GM18867 (cell line): ENCODE measurements at regions not wholly inside any gene's neighbourhood (a gene's known extent, or its start where the extent isn't known, plus 50 kb on each side); places are given as distances from the start of the nearest gene placed in this dataset.
"Not testable (repeated sequence)": the region's sequence is repeated elsewhere in the genome, so short reads cannot be mapped to it uniquely, and the experiment has no call there.

Experiments
- ATAC-seq: cut with Tn5 transposase; IDR thresholded peaks from one replicate; pipeline ENCODE4 v1.9.1; 2021; ENCODE audit warnings: mild to moderate bottlenecking, moderate library complexity; ENCODE audit not compliant: unreplicated experiment

DNA sequence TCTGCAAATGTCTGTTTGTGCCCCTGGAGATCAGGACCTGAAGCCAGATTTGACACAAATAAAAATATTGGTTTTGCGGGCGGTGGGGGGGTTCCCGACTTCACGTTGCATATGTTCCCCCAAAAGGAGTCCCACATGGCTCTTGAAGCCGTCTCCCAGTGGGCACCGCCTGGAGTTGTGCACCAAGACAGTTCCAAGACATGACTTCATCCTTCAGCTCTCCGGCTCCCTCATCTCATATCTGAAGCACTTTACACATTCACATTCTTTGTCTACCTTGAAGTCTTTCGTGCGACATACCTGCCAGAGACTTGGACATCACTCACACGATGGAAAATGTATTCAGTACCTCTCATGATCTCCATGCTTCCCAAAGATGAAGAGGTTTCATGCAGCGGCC lies 362.8 kb upstream of the FOXK1 start:
- no peak for ATAC-seq

DNA sequence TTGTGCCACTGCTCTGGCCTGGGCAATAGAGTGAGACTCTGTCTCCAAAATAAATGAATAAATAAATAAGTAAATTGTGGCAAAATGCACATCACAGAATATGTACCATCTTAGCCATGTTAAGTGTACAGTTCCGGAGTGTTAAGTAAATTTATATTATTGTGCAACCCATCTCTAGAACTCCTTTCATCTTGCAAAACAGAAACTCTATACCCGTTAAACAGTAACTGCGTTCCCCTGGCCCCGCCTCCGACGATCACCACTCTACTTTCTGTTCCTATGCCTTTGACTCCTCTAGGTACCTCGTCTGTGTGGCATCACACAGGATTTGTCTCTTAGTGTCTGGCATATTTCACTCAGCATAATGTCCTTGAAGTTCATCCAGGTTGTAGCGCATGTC lies 356.4 kb upstream of the FOXK1 start:
- ATAC-seq: no peak

DNA sequence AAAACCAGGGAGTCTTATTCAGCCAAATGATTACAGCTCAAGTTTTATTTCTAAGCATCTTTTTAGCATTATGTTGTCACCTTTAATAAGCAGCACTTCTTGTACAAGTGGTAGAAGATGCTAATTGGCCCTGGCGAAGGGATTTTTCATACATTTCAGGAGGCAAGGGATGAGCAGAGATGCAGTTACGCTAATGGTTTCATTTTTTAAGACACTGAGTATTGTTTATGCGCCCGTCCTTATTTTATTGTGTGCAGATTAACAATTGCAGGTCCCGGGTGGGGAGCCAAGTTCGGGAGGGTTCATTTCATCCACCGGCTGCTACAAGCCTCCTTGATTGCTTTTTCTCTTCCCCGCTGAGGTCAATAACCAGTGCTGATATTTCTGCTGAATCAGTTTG lies 350.4 kb upstream of the FOXK1 start:
- no peak for ATAC-seq

DNA sequence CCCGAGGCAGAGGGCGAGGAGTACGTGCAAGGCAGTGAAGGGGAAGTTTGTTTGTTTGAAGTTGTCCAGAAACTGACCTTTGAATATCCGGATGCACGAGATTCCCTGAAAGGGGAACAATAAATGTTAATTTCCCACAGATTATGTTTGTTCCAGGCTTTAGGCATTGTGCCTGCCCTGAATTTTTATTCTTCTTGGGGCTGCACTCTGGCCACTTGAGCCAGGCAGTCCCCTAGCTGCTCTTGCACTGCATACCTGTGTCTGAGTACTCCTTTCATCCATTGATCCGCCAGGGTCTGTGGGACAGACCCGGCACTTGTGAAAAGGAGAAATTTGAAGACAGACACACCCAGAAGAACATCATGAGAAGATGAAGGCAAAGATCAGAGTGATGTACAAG lies 343.5 kb upstream of the FOXK1 start:
- no peak for ATAC-seq

DNA sequence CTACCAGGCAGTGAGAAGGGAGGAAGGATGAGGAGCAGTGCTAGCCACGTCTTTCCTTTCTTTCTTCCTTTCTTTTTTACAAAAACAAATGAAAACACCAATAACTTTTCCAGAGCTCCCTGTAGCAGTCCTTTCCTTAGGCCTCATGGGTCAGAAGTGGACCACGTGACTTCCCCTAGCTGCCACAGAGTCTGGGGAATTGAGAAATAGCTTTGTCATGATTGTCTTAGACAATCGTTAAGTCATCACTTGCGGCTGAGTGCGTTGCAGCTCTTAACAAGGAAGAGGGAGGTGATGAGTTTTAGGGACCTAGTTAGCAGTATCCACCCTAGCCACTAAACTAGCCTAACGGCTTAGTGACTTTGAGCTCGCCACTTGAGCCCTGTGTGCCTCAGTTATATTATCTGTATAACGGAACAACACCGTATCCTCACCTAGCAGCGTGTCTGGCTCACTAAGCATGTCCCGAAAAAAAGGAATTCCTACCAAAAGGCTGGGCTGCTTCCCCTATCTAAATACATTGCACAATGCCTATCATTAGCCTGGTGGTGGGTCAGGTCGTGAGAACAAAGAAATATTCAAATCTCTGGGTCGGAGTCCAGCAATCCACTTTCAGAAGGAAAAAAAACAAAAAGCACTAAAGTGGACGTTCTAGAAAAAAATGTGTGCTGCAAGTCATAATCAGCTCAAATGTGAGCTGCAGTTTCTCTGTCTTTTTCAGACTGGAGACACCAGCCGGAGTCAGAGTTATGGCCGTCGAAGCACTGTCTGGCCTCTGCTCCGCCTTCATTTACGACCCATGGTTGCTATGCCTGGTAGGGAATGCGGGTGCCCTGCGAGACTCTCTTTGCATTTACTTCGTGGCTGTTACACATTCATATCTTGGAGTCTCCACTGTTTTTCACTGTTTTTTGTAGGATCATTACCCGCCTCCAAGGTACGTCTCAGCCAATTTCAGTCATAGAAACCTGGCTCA lies 338.5 kb upstream of the FOXK1 start:
- no peak for ATAC-seq

DNA sequence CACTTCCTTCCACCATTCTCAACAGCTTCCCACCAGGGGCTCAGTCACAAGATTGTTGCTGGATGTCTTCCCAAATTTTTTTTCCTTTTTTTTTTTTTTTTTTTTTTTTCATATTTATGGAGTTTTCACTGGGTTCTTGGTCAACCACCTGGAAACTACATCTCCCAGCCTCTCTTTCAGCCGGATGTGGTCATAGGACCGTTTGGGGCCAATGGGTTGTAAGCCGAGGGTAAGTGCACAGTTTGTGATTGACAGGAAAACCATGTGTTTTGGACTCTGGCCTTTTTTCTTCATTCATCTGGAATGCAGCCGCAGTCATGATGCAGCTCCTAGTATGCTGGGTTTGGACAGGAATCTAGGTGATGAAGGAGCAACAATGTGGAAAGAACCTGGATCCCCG lies 337.1 kb upstream of the FOXK1 start:
- no peak for ATAC-seq

DNA sequence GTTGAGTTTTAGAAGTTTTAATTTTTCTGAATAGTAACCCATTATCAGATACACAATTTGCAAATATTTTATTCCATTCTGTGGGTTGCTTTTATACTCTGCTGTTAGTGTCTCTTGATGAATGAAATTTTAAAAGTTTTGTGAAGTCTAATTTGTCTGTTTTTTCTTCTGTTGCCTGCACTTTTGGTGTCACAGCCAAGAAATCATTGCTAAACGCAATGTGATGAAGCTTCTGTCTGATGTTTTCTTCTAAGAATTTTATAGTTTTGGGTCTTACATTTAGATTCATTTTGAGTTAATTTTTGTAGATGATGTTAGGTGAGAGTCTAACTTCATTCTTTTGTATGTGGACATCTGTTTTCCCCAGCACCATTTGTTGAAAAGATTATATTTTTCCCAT lies 330.0 kb upstream of the FOXK1 start:
- ATAC-seq: no peak

DNA sequence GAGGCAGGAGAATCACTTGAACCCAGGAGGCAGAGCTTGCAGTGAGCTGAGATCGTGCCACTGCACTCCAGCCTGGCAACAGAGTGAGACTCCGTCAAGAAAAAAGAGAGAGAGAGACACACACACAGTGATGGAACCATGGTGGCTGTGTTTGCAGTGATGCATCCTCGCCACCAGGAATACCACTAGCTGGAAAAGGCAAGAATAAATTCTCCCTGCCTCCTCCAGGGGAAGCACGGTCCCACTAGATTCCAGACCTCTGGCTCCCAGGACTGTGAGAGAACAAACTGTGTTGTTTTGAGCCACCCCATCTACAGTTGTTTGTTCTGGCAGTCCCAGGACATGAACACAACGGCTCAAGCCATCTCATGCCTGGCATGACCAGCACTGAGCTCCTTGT lies 320.3 kb upstream of the FOXK1 start:
- ATAC-seq: no peak

DNA sequence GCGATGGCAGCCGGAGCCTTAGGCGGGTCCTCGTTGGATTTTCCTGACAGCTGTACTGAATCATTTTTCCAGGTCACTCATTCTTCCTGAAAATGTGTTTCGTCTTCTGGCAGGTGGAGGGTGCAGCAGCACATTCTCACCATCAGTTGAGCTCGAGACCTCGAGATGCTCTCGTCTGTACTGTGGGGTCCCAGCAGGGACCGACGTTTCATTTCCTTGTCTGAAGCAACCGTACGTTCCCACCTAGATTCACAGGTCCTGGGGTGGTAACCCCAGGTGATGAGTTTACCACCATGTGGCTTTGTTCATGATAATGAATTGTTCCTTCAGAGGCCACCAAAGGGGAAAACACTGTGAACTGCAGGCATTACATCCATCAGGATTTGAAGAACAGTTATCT lies 298.5 kb upstream of the FOXK1 start:
- no peak for ATAC-seq

DNA sequence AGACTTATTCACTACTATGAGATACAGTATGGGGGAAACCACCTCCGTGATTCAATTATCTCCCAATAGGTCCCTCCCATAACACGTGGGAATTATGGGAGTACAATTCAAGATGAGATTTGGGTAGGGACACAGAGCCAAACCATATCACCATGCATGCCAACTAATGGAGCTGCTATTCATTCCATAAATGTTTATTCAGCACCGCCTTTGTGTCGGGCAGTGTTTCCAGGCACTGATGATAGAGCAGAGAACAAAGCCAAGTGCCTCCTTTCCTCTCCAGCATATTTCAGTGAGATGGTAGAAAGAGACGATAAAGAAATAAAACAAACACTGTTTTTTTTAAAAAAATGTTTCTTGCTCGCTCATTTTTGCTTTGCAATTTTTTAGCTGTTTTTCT lies 295.9 kb upstream of the FOXK1 start:
- ATAC-seq: no peak

DNA sequence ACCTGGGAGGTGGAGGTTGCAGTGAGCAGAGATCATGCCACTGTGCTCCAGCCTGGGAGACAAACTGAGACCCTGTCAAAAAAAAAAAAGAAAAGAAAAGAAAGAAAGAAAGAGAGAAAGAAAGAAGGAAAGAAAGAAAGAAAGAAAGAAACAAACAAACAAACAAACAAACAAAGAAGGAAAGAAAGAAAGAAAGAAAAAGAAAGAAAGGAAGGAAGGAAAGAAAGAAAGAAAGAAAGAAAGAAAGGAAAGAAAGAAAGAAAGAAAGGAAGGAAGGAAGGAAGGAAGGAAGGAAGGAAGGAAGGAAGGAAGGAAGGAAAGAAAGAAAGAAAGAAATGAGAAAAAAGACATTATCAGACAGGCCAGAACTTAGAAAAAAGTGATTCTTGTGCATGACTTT lies 291.0 kb upstream of the FOXK1 start:
- not testable (repeated sequence) for ATAC-seq

DNA sequence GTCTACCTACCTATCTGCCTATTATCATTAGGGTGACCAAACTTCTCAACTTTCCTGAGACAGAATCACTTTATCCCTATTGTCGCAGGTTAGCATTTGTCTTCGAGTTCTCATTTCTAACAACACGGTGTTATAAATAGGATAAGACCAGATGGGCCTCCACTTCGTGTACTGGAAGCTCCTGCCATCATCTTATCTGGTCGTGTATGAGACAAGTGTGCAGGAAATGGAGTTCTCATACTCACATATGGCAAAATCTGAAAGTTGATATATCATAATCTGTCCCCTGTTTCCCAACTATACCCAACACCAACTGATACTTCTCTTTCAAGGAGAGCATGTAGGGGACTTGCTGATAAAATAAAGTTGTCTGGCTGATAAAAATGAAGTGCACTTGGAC lies 287.4 kb upstream of the FOXK1 start:
- ATAC-seq: no peak

DNA sequence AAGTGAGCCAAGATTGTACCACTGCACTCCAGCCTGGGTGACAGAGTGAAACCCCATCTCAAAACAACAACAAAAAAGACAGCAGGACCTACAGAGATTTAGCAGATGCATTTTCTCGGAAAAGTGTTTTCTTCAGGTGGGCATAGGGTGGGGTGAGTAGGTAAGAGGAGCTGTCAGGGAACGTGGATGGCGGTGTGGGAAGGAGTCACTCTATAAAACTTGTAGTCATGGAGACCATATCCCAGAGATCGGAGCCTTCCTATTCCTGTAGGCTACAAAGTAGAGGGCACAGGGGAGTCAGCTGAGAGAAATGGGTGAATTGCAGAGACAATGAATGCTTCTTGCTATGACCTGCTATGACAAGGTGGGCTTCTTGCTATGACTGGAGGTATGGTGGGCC lies 283.0 kb upstream of the FOXK1 start:
- no peak for ATAC-seq

DNA sequence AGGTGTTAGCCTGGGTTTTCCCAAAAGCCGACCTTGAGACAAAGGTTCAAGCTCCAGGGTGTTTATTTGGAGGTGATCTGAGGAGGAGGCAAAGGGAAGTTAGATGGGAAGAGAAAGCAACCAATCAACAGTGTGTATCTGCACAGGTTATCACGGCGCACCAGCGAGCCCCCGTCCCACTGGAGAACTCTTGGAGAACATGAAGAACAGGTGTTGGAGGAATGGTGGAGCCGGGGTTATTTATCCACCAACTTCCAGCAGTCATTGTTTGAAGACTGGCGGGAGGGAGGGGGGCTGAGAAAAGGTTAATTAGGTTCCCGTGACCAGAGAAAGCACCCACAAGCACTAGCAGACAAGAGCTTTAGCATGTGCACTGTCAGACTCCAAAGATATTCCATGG lies 282.5 kb upstream of the FOXK1 start:
- ATAC-seq: no peak

DNA sequence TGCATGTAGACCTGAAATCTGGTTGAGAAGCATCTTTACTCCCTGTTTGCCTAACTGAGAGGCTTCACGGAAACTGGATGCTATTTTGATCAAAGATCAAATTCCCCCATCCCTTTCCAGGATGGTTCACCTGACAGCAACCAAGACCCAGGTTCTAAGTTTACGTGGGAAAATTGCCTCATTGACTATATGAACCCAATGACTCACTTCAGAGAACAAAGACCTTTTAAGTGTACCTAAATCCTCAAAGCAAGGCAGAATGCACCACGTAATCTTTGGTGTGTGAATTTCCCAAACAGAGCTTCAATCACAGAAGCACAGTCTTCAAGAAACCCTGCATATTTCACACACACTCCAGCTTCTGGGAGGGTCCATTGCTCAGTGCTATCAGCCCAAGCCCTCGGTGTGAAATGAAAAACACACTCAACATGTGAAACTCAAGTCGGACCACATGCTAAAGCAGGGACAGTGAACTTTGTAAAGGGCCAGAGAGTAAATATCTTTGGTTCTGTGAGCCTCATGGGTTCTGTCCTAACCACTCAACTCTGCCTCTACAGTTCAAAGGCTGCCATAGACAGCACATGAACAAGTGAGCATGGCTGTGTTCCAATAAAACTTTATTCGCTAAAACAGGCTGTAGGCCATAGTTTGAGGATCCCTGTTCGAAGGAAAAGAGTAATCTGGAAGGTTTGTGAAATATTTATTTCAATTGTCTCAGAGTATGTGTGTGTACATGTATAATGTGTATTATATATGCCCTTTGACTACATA lies 275.6 kb upstream of the FOXK1 start:
- ATAC-seq: no peak

DNA sequence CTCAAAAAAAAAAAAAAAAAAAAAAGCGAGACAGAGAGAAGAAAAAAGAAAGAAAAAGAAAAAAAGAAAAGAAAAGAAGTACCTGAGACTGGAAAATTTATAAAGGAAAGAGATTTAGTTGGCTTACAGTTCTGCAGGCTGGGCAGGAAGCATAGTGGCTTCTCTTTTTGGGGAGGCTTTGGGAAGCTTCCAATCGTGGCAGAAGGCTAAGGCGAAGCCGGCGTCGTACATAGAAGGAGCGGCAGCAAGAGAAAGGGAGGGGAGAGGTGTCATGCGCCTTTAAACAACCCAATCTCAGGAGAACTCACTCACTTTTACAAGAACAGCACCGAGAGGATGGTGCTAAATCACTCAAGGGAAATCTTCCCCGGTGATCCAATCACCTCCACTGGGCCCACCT lies 272.1 kb upstream of the FOXK1 start:
- no peak for ATAC-seq

DNA sequence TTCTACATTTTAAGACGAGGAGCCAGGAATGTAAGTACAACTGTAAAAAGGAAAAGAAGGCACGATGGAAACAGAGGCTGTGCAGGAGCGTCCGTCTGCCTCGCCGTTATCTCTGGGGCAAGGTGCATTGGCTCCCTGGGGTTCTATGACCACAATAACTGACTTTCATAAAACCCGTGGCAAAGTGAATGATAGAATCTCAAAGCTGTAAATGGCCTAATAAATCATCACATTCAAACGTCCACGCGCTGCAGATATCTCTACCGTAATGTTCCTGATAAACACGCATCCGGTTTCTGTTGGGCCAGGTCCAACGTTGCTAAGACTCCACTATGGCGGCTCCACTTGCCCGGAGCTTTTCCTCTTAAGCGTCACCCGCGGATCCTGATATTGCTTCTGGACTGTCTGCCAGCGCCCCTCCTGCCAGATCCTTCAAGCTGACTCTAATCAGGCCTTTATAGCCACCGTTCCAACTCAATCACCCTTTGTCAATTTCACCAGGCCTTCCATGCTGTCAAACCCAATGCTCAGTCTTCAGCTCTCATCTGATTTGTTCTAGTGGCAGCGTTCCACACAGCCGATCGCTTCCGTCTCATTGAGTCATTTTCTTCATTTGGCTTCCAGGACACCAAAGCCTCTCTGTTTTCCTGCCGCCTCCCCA lies 265.6 kb upstream of the FOXK1 start:
- ATAC-seq: no peak

DNA sequence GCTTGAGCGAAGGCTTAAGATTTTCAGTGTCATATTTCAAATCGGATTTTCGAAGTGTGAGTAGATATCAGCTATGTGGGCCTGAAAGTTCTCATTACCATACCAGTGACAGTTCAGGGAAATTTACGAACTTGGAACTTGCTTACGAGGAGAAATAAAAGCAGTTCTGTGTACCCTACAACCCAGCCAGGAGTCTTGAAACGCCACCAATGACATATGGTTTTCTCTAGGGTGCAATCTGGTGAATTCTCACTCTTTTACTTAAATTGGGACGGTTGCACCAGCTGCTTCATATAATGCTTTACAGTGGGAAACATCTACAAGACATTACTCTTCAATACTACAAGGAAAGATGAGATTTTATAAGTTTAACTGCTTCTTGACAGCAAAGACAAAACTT lies 253.6 kb upstream of the FOXK1 start:
- no peak for ATAC-seq

DNA sequence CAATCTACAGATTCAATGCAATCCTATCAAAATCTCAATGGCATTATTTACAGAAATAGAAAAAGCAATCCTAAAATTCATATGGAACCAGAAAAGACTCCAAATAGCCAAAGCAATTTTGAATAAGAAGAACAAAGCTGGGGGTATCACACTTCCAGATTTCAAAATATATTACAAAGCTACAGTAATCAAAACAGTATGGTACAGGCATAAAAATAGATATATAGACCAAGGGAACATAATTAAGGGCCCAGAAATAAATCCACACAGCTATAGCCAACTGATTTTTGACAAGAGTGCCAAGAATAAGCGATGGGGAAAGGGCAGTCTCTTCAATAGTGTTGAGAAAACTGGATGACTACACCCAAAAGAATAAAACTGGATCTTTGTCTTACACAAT lies 251.9 kb upstream of the FOXK1 start:
- no peak for ATAC-seq

DNA sequence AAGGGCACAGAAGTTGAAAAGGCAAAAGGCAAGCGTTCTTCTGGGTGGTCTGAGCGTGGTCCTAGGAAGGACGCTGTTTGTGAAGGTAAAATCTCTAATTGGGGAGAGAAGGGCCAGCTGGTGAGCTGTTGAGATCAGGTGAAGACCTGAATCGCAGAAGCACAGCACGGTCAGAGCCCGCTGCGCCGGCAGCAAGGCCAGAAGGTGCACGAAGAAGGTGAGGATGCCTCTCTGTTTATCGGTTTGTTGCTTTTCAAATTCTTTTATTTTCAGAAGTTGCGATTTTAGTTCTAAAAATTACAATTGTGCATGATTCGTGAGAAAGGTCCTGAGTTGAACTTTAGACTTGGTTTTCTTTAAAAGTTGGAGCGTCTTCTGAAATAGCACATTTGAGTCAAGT lies 247.8 kb upstream of the FOXK1 start:
- no peak for ATAC-seq

DNA sequence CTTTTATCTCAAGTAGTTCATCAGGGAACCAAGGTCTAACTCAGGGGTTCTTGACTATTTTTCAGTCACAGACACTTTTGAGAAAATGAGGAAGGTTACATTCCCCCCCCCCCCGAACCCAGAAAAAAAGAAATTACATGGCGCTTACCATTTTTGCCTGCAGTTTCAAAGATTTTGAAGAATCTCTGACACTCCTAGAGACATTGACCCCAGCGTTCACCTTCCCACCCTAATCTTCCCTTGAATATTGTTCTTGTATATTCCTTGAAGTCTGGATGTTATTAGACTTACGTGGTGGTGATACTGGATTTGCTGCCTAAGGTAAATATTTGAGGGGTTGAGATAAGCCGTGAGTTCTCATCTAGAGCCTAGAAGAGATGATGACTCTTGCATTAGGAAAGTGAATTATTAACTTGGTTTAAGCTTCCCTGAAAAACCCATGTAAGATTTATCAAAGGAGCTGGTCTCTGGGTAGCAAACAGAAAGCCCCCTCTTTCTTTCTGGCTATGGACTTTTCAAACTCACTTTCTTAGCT lies 245.7 kb upstream of the FOXK1 start:
- ATAC-seq: no peak
